Left ventricle myocardium inferior (tissue), 1 donor: ENCODE measurements at regions not wholly inside any gene's neighbourhood (a gene's known extent, or its start where the extent isn't known, plus 50 kb on each side); places are given as distances from the start of the nearest gene placed in this dataset.

Experiments
- DNase-seq: peaks from one replicate; pipeline ENCODE4 v3.0.0-alpha.2; 2020
- H3K27ac ChIP-seq: fragments of 200-600 bp; replicated peaks from 2 replicates; pipeline ENCODE4 v1.8.0; 2021
- H3K27me3 ChIP-seq: fragments of 200-600 bp; 2 replicates; pipeline ENCODE4 v1.8.0; 2021; ENCODE audit warnings: low read depth
- H3K36me3 ChIP-seq: fragments of 200-600 bp; 2 replicates; pipeline ENCODE4 v1.8.0; 2021
- H3K4me1 ChIP-seq: fragments of 200-600 bp; 2 replicates; pipeline ENCODE4 v1.8.0; 2021
- H3K4me3 ChIP-seq: fragments of 200-600 bp; 2 replicates; pipeline ENCODE4 v1.8.0; 2021; ENCODE audit warnings: mild to moderate bottlenecking, moderate library complexity
- H3K9me3 ChIP-seq: fragments of 200-600 bp; replicated peaks from 2 replicates; pipeline ENCODE4 v1.8.0; 2021
- CTCF ChIP-seq: fragments of 200-600 bp; IDR thresholded peaks from 2 replicates; pipeline ENCODE4 v1.8.0; 2021; ENCODE audit warnings: antibody characterized with exemption, mild to moderate bottlenecking, borderline replicate concordance
- intact Hi-C: fragments of 100-400 bp; cut with micrococcal nuclease; formaldehyde crosslinking; loops from one replicate; pipeline ENCODE4 v1.11.0; 2022
- donor health status: DM: no; HTN: yes; CAD: no; lungs with severe emphysema.

GRCh38 chr4:26215725-26216124 lies 105.1 kb upstream of the RBPJ start:
- no peak for DNase-seq
- no peaks in the 10 kb centered on the region for H3K9me3 ChIP-seq
- no peak overlapping the region for H3K4me3 ChIP-seq
- H3K36me3 ChIP-seq, result no peaks in the 10 kb centered on the region
- TF ChIP-seq CTCF, result no peak
- intact Hi-C loops, result no loop called here
- no peaks in the 10 kb centered on the region for H3K4me1 ChIP-seq
- peaks cover 28% of the 10 kb centered on the region for H3K27me3 ChIP-seq
- H3K27ac ChIP-seq, result no peak overlapping the region

- H3K27me3 ChIP-seq, result peaks cover 15% of the 10 kb centered on the region
- H3K9me3 ChIP-seq, result no peaks in the 10 kb centered on the region
- no peak for TF ChIP-seq CTCF
- no peak for DNase-seq
- H3K36me3 ChIP-seq, result no peaks in the 10 kb centered on the region
- H3K4me1 ChIP-seq, result no peaks in the 10 kb centered on the region
- H3K4me3 ChIP-seq, result no peak overlapping the region
- H3K27ac ChIP-seq, result peak overlapping the region; percentile 6
- intact Hi-C loops, result no loop called here
These were observed 103.3 kb upstream of the RBPJ start for GRCh38 chr4:26217481-26217880.

- intact Hi-C loops, result no loop called here
- no peak for DNase-seq
- TF ChIP-seq CTCF, result no peak
- Histone ChIP-seq H3K4me3 (no peak overlapping the region), H3K27ac (peak overlapping the region; percentile 30), H3K4me1 (no peaks in the 10 kb centered on the region), H3K36me3 (no peaks in the 10 kb centered on the region), H3K9me3 (no peaks in the 10 kb centered on the region), H3K27me3 (peaks cover 9% of the 10 kb centered on the region)
These were observed 102.7 kb upstream of the RBPJ start for GRCh38 chr4:26217961-26218676.

- no peak for TF ChIP-seq CTCF
- Histone ChIP-seq H3K27me3 (peaks cover under 1% of the 10 kb centered on the region), H3K27ac (peak overlapping the region; percentile 30), H3K36me3 (no peaks in the 10 kb centered on the region), H3K4me1 (no peaks in the 10 kb centered on the region), H3K4me3 (no peak overlapping the region), H3K9me3 (no peaks in the 10 kb centered on the region)
- no peak for DNase-seq
- intact Hi-C loops, result no loop called here
These were observed 101.9 kb upstream of the RBPJ start for GRCh38 chr4:26218677-26219605.

GRCh38 chr4:26220696-26221095 lies 100.1 kb upstream of the RBPJ start:
- intact Hi-C loops, result no loop called here
- H3K4me1 ChIP-seq, result no peaks in the 10 kb centered on the region

More at GRCh38 chr4:26220696-26221095, 100.1 kb upstream of the RBPJ start:
- TF ChIP-seq CTCF, result no peak
- H3K36me3 ChIP-seq, result no peaks in the 10 kb centered on the region
- H3K27ac ChIP-seq, result no peak overlapping the region
- DNase-seq, result no peak
- H3K27me3 ChIP-seq, result no peaks in the 10 kb centered on the region
- H3K9me3 ChIP-seq, result no peaks in the 10 kb centered on the region
- no peak overlapping the region for H3K4me3 ChIP-seq
